Esophagus squamous epithelium (tissue), 5 donors: ENCODE measurements at regions not wholly inside any gene's neighbourhood (a gene's known extent, or its start where the extent isn't known, plus 50 kb on each side); places are given as distances from the start of the nearest gene placed in this dataset.
"Not testable (repeated sequence)": the region's sequence is repeated elsewhere in the genome, so short reads cannot be mapped to it uniquely, and the experiment has no call there.

ENCODE experiments used
- DNase-seq: peaks from one replicate; lab custom pipeline; 2025; lab: John Stamatoyannopoulos, UW
- H3K27ac ChIP-seq, 4 donors: fragments of 200-600 bp; sonication (generic); one replicate each; pipeline ENCODE4 v1.5.1; 2016 to 2019; ENCODE audit warnings: mild to moderate bottlenecking in 1 of 4
- H3K27me3 ChIP-seq, 4 donors: fragments of 200-600 bp; sonication (generic); 1 replicate in 3 of 4; 2 replicates in 1 of 4; pipeline versions ENCODE4 v1.5.1 to v1.6.0; 2017 to 2021; ENCODE audit warnings: antibody characterized with exemption in 1 of 4
- H3K36me3 ChIP-seq, 3 donors: fragments of 200-600 bp; sonication (generic); one replicate each; pipeline ENCODE4 v1.5.1; 2016 to 2019
- H3K4me1 ChIP-seq, 3 donors: fragments of 200-600 bp; sonication (generic); one replicate each; pipeline ENCODE4 v1.5.1; 2017 to 2019
- H3K4me3 ChIP-seq, 4 donors: fragments of 200-600 bp; sonication (generic); 1 replicate in 3 of 4; 2 replicates in 1 of 4; pipeline ENCODE4 v1.5.1; 2016 to 2019; ENCODE audit warnings: mild to moderate bottlenecking in 2 of 4, moderate library complexity in 1 of 4
- H3K9me3 ChIP-seq, 3 donors: fragments of 200-600 bp; sonication (generic); one replicate each; pipeline ENCODE4 v1.5.1; 2016 to 2019
- CTCF ChIP-seq, 6 experiments: fragments of 450-650 bp in 4 of 6; fragments of 200-600 bp in 2 of 6; sonication (generic) in 2 of 6; IDR thresholded peaks; one replicate each; pipeline ENCODE4 v1.5.1; 2016 to 2019; ENCODE audit warnings: antibody characterized with exemption in 6 of 6, mild to moderate bottlenecking in 4 of 6, moderate library complexity in 4 of 6
- POLR2A ChIP-seq, 4 donors: fragments of 450-650 bp; IDR thresholded peaks; one replicate each; pipeline ENCODE4 v1.6.1; 2017; ENCODE audit warnings: antibody characterized with exemption in 4 of 4, mild to moderate bottlenecking in 4 of 4, moderate library complexity in 3 of 4
- WGBS, 2 donors: methylation state at CpG; one replicate each; pipeline ENCODE4 v1.1.5; 2018; 5-methylcytosine and 5-hydroxymethylcytosine counted together
- intact Hi-C: fragments of 100-400 bp; cut with DNase I; formaldehyde crosslinking; loops from one replicate; pipeline ENCODE4 v1.15.0; 2022
- small RNA-seq, 4 donors: library from RNA; depleted of rRNA; stranded (forward); fragments of <200 nt; gene quantifications; one replicate each; pipeline ENCODE3, GENCODE V24; 2016
- donor health status: DM: yes; HTN: yes; CAD: no.

GRCh38 chr9:85079349-85079748, 409.8 kb downstream of the NTRK2 start:
- no peak overlapping the region for H3K27ac ChIP-seq
- H3K9me3 ChIP-seq = no peaks in the 10 kb centered on the region
- TF ChIP-seq POLR2A (IDR thresholded peaks at IDR 0.05) (no peak), CTCF (IDR thresholded peaks at IDR 0.05) (no peak)
- no peaks in the 10 kb centered on the region for H3K27me3 ChIP-seq
- H3K36me3 ChIP-seq = no peaks in the 10 kb centered on the region
- no peak for DNase-seq
- H3K4me3 ChIP-seq = no peak overlapping the region
- no peaks in the 10 kb centered on the region for H3K4me1 ChIP-seq
- 22 to 29% methylated on average over 1 of the region's 1 CpG for WGBS, 2 donors
- intact Hi-C loops = no loop called here

- intact Hi-C loops = no loop called here
- 88 to 92% methylated on average over 5 of the region's 5 CpGs for WGBS, 2 donors
- H3K27ac ChIP-seq = no peak overlapping the region
- H3K4me3 ChIP-seq = no peak overlapping the region
- no peaks in the 10 kb centered on the region for H3K27me3 ChIP-seq
- H3K9me3 ChIP-seq = no peaks in the 10 kb centered on the region
- H3K36me3 ChIP-seq = no peaks in the 10 kb centered on the region
- DNase-seq = no peak
- no peaks in the 10 kb centered on the region for H3K4me1 ChIP-seq
- TF ChIP-seq CTCF (IDR thresholded peaks at IDR 0.05) (no peak), POLR2A (IDR thresholded peaks at IDR 0.05) (no peak)
Observed at GRCh38 chr9:85077944-85078343, 408.4 kb downstream of the NTRK2 start.

- H3K9me3 ChIP-seq, intact Hi-C loops, H3K4me1 ChIP-seq, DNase-seq, H3K27me3 ChIP-seq, H3K4me3 ChIP-seq, H3K27ac ChIP-seq, H3K36me3 ChIP-seq: not testable (repeated sequence)
- 73 to 81% methylated on average over 5 to 13 of the region's 23 CpGs for WGBS, 2 donors
Observed at GRCh38 chr9:85077146-85077545, 407.6 kb downstream of the NTRK2 start.

Small RNA genes in the stretch of these regions (small RNA-seq; reads per million reads assigned to genes)
- gene UBE2V1P10 = 0 reads per million in 4 donors
